SU-DHL-6 (cell line): ENCODE measurements at regions not wholly inside any gene's neighbourhood (a gene's known extent, or its start where the extent isn't known, plus 50 kb on each side); places are given as distances from the start of the nearest gene placed in this dataset.

Source experiments
- H2AFZ ChIP-seq: fragments of 200-600 bp; sonication (generic); 2 replicates; pipeline ENCODE4 v1.6.1; 2014; ENCODE audit warnings: low read depth, mild to moderate bottlenecking, moderate library complexity, mixed read lengths, antibody characterized with exemption, low read length; ENCODE audit not compliant: severe bottlenecking
- H3F3A ChIP-seq: fragments of 200-600 bp; shearing (Covaris generic); 2 replicates; pipeline ENCODE4 v1.6.0; 2016; ENCODE audit warnings: antibody characterized with exemption, mild to moderate bottlenecking; ENCODE audit not compliant: insufficient read depth
- H3K27ac ChIP-seq: fragments of 200-600 bp; sonication (generic); 2 replicates; pipeline ENCODE4 v1.5.1; 2016; ENCODE audit warnings: low read depth, mild to moderate bottlenecking, low read length, moderate library complexity, mixed read lengths
- H3K27me3 ChIP-seq: fragments of 200-600 bp; sonication (generic), shearing (Covaris generic); 2 replicates; pipeline ENCODE4 v1.6.0; 2014; ENCODE audit warnings: mild to moderate bottlenecking, low read length
- H3K36me3 ChIP-seq: fragments of 200-600 bp; sonication (generic); 2 replicates; pipeline ENCODE4 v1.6.1; 2014; ENCODE audit warnings: mild to moderate bottlenecking, low read length, mixed read lengths
- H3K4me2 ChIP-seq: fragments of 300-600, 200-600 bp; shearing (Covaris generic), sonication (generic); 2 replicates; pipeline ENCODE4 v1.6.0; 2014; ENCODE audit warnings: low read length, low read depth, mild to moderate bottlenecking; ENCODE audit not compliant: poor library complexity, severe bottlenecking
- H3K4me3 ChIP-seq: fragments of 200-600 bp; sonication (generic); 2 replicates; pipeline ENCODE4 v1.5.1; 2014; ENCODE audit warnings: antibody characterized with exemption, low read length, mild to moderate bottlenecking, mixed read lengths; ENCODE audit not compliant: insufficient read depth, poor library complexity, severe bottlenecking
- H3K79me2 ChIP-seq: fragments of 200-600 bp; sonication (generic); 2 replicates; pipeline ENCODE4 v1.6.1; 2014; ENCODE audit warnings: mild to moderate bottlenecking, low read length, moderate library complexity; ENCODE audit not compliant: insufficient read depth
- H3K9ac ChIP-seq: fragments of 200-600 bp; sonication (generic); 2 replicates; pipeline ENCODE4 v1.7.0; 2014; ENCODE audit warnings: mild to moderate bottlenecking, low read length
- H3K9me2 ChIP-seq: fragments of 200-600 bp; sonication (generic); replicated peaks from 2 replicates; pipeline ENCODE4 v1.6.1; 2014; ENCODE audit warnings: low read length; ENCODE audit not compliant: insufficient read depth
- H3K9me3 ChIP-seq: fragments of 200-600 bp; sonication (generic); 2 replicates; pipeline ENCODE4 v1.6.1; 2014; ENCODE audit warnings: low read length, mixed read lengths; ENCODE audit not compliant: insufficient read depth
- H4K20me1 ChIP-seq: fragments of 200-600 bp; sonication (generic); 2 replicates; pipeline ENCODE4 v1.6.1; 2014; ENCODE audit warnings: low read depth, mild to moderate bottlenecking, antibody characterized with exemption, low read length, moderate library complexity, mixed read lengths
- CTCF ChIP-seq: fragments of 200-600 bp; sonication (generic); IDR thresholded peaks from one replicate; pipeline ENCODE4 v1.5.1; 2017; ENCODE audit warnings: antibody characterized with exemption, mild to moderate bottlenecking, low read length, moderate library complexity; ENCODE audit not compliant: insufficient read depth, poor library complexity, severe bottlenecking
- EZH2phosphoT487 ChIP-seq: fragments of 200-600 bp; sonication (generic), shearing (Covaris generic); conservative IDR thresholded peaks from 2 replicates; pipeline ENCODE4 v1.6.1; 2018; ENCODE audit warnings: mild to moderate bottlenecking, antibody characterized with exemption, low read length, moderate library complexity, mixed read lengths

GRCh38 chr14:80117876-80118275, 93.4 kb downstream of the DIO2 start:
- no peak overlapping the region for H3K9ac ChIP-seq
- H3K79me2 ChIP-seq, result no peaks in the 10 kb centered on the region
- TF ChIP-seq EZH2phosphoT487 (no peak), CTCF (no peak)
- no peaks in the 10 kb centered on the region for H3K9me2 ChIP-seq
- H3K27ac ChIP-seq, result no peak overlapping the region
- no peaks in the 10 kb centered on the region for H3K27me3 ChIP-seq
- H3K4me2 ChIP-seq, result no peak overlapping the region
- H2AFZ ChIP-seq, result no peak overlapping the region
- no peaks in the 10 kb centered on the region for H3F3A ChIP-seq
- no peaks in the 10 kb centered on the region for H3K36me3 ChIP-seq
- no peaks in the 10 kb centered on the region for H3K9me3 ChIP-seq
- H3K4me3 ChIP-seq, result no peak overlapping the region
- H4K20me1 ChIP-seq, result no peaks in the 10 kb centered on the region

- no peaks in the 10 kb centered on the region for H3K79me2 ChIP-seq
- no peak overlapping the region for H2AFZ ChIP-seq
- H3K27me3 ChIP-seq, result no peaks in the 10 kb centered on the region
- no peaks in the 10 kb centered on the region for H3K9me3 ChIP-seq
- no peak overlapping the region for H3K9ac ChIP-seq
- no peaks in the 10 kb centered on the region for H3F3A ChIP-seq
- no peaks in the 10 kb centered on the region for H4K20me1 ChIP-seq
- no peaks in the 10 kb centered on the region for H3K36me3 ChIP-seq
- TF ChIP-seq CTCF, result no peak
- no peak for TF ChIP-seq EZH2phosphoT487
- H3K9me2 ChIP-seq, result no peaks in the 10 kb centered on the region
- no peak overlapping the region for H3K4me2 ChIP-seq
- no peak overlapping the region for H3K4me3 ChIP-seq
- no peak overlapping the region for H3K27ac ChIP-seq
Observed at GRCh38 chr14:80116157-80116556, 95.1 kb downstream of the DIO2 start.

- H3K9me3 ChIP-seq, result no peaks in the 10 kb centered on the region
- no peak overlapping the region for H3K4me3 ChIP-seq
- H3K27me3 ChIP-seq, result no peaks in the 10 kb centered on the region
- H3K36me3 ChIP-seq, result no peaks in the 10 kb centered on the region
- no peaks in the 10 kb centered on the region for H3K9me2 ChIP-seq
- H4K20me1 ChIP-seq, result no peaks in the 10 kb centered on the region
- TF ChIP-seq EZH2phosphoT487 (no peak), CTCF (no peak)
- no peak overlapping the region for H3K4me2 ChIP-seq
- no peak overlapping the region for H2AFZ ChIP-seq
- no peak overlapping the region for H3K9ac ChIP-seq
- no peaks in the 10 kb centered on the region for H3F3A ChIP-seq
- H3K27ac ChIP-seq, result no peak overlapping the region
- no peaks in the 10 kb centered on the region for H3K79me2 ChIP-seq
Observed at GRCh38 chr14:80110721-80111120, 100.6 kb downstream of the DIO2 start.

- Histone ChIP-seq H2AFZ (no peak overlapping the region), H3K79me2 (no peaks in the 10 kb centered on the region), H3K27ac (no peak overlapping the region), H3K36me3 (no peaks in the 10 kb centered on the region), H4K20me1 (no peaks in the 10 kb centered on the region), H3K27me3 (no peaks in the 10 kb centered on the region), H3F3A (no peaks in the 10 kb centered on the region), H3K9me3 (no peaks in the 10 kb centered on the region), H3K9me2 (no peaks in the 10 kb centered on the region), H3K4me2 (no peak overlapping the region), H3K4me3 (no peak overlapping the region), H3K9ac (no peak overlapping the region)
- no peak for TF ChIP-seq EZH2phosphoT487
- TF ChIP-seq CTCF, result no peak
Observed at GRCh38 chr14:80109055-80109454, 102.2 kb downstream of the DIO2 start.
